ENCODE measurements at regions not wholly inside any gene's neighbourhood (a gene's known extent, or its start where the extent isn't known, plus 50 kb on each side); places are given as distances from the start of the nearest gene placed in this dataset.

DNA sequence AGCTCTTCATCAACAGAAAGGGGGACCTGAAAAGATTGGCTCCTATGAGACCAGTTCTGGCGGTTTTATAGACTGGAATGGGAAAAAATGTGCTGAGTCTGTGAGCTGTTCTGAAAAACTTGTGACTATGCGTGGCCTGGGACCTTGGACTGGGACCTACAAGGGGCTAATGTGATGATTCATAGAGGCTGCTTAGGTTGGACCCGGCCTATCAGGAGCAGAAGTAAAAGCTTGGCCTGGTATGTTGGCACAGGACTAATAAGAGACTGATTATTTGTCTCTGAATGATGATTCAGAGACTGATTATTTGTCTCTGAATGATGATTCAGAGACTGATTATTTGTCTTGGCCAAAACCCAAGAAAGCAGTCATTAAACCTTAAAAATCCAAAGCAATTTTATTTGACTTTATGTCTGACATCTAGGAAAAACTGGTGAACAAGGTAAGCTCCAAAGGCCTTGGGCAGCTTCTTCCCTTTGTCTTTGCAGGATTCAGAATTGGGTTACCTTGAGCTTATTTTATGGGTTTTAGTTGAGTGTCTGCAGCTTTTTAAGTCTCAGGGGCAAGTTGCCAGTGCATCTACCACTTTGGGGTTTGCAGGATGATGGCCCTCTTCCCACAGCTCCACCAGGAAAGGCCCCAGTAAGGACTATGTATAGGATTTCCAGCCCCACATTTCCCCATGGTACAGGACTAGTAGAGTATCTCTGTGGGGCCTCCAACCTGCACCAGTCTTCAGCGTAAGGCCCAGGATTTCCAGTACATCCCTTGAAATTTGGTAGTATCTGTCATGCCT, 390.3 kb downstream of the KDM5D start:
- TF ChIP-seq, protein P1, sequence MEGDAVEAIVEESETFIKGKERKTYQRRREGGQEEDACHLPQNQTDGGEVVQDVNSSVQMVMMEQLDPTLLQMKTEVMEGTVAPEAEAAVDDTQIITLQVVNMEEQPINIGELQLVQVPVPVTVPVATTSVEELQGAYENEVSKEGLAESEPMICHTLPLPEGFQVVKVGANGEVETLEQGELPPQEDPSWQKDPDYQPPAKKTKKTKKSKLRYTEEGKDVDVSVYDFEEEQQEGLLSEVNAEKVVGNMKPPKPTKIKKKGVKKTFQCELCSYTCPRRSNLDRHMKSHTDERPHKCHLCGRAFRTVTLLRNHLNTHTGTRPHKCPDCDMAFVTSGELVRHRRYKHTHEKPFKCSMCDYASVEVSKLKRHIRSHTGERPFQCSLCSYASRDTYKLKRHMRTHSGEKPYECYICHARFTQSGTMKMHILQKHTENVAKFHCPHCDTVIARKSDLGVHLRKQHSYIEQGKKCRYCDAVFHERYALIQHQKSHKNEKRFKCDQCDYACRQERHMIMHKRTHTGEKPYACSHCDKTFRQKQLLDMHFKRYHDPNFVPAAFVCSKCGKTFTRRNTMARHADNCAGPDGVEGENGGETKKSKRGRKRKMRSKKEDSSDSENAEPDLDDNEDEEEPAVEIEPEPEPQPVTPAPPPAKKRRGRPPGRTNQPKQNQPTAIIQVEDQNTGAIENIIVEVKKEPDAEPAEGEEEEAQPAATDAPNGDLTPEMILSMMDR (IDR thresholded peaks at IDR 0.05; ENCODE audit: low read depth, low read length) = no peak
- Histone ChIP-seq H3K4me3 (no peak overlapping the region), H3K9me3 (ENCODE audit: low read depth) (no peaks in the 10 kb centered on the region), H3K4me1 (ENCODE audit: low read depth) (no peaks in the 10 kb centered on the region), H3K27me3 (no peaks in the 10 kb centered on the region), H3K36me3 (no peaks in the 10 kb centered on the region), H3K27ac (no peak overlapping the region)
- DNase-seq (ENCODE audit: low read depth in 1 of 2, low spot score in 1 of 2) = peak in 1 of 2 donors; percentile 3

DNA sequence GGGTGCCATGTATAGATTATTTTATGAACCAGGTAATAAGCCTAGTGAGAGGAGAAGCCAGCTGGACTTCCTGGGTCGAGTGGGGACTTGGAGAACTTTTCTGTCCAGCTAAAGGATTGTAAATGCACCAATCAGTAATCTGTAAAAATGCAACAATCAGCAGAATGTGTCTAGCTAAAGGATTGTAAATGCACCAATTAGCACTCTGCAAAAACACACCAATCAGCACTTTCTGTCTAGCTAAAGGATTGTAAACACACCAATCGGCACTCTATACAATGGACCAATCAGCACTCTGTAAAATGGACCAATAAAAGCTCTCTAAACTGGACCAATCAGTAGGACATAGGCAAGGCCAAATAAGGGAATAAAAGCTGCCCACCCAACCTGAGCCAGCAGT, 392.9 kb downstream of the KDM5D start:
- no peak overlapping the region for H3K4me3 ChIP-seq
- DNase-seq (ENCODE audit: low read depth in 1 of 2, low spot score in 1 of 2) = no peak
- no peak overlapping the region for H3K27ac ChIP-seq
- H3K36me3 ChIP-seq = no peaks in the 10 kb centered on the region
- H3K27me3 ChIP-seq = no peaks in the 10 kb centered on the region
- TF ChIP-seq, protein P1 (IDR thresholded peaks at IDR 0.05; ENCODE audit: low read depth, low read length) = no peak
- no peaks in the 10 kb centered on the region for H3K9me3 ChIP-seq (ENCODE audit: low read depth)
- H3K4me1 ChIP-seq (ENCODE audit: low read depth) = no peaks in the 10 kb centered on the region

DNA sequence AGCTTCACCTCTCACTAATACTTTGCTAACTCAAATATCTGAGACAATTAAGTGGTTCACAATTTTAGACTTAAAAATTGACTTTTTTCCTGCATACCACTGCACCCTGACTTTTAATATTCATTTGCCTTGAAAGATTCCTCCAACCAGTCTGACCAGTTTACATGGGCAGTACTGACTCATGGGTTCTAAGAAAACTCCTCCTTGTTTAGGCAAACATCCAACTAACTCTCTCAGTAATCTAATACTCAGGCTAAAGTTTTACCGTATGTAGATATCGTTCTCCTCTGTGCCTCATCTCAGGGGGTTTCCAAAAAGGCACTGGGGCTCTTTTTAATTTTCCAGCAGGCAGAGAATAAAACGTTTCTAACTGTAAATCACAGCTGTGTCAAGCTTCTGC, 422.8 kb downstream of the KDM5D start:
- no peak overlapping the region for H3K27ac ChIP-seq
- H3K36me3 ChIP-seq = no peaks in the 10 kb centered on the region
- no peak for DNase-seq (ENCODE audit: low read depth in 1 of 2, low spot score in 1 of 2)
- no peak overlapping the region for H3K4me3 ChIP-seq
- no peaks in the 10 kb centered on the region for H3K4me1 ChIP-seq (ENCODE audit: low read depth)
- TF ChIP-seq, protein P1 (IDR thresholded peaks at IDR 0.05; ENCODE audit: low read depth, low read length) = no peak
- H3K27me3 ChIP-seq = no peaks in the 10 kb centered on the region
- H3K9me3 ChIP-seq (ENCODE audit: low read depth) = no peaks in the 10 kb centered on the region

DNA sequence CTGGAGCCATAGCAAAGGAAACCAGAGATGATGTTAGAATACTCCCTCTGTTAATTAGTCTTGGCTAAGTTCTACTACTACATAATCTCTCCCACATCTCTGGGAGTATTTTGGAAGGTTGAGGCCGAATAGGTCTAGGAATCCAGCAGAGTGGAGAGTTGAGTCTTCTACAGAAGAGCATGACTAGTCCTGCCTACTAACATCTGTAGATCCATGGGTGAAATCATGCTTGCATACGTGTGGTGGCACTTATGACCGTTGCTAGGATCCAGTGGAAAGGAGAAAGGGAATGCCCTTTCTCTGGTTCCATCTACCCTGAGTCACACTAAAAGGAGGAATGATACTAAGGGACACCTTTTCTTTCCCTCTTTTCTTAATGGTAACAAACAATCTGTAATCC, 425.4 kb downstream of the KDM5D start:
- Histone ChIP-seq H3K27ac (no peak overlapping the region), H3K4me3 (no peak overlapping the region), H3K27me3 (no peaks in the 10 kb centered on the region), H3K4me1 (ENCODE audit: low read depth) (no peaks in the 10 kb centered on the region), H3K36me3 (no peaks in the 10 kb centered on the region), H3K9me3 (ENCODE audit: low read depth) (no peaks in the 10 kb centered on the region)
- TF ChIP-seq, protein P1 (IDR thresholded peaks at IDR 0.05; ENCODE audit: low read depth, low read length) = no peak
- DNase-seq (ENCODE audit: low read depth in 1 of 2, low spot score in 1 of 2) = no peak

DNA sequence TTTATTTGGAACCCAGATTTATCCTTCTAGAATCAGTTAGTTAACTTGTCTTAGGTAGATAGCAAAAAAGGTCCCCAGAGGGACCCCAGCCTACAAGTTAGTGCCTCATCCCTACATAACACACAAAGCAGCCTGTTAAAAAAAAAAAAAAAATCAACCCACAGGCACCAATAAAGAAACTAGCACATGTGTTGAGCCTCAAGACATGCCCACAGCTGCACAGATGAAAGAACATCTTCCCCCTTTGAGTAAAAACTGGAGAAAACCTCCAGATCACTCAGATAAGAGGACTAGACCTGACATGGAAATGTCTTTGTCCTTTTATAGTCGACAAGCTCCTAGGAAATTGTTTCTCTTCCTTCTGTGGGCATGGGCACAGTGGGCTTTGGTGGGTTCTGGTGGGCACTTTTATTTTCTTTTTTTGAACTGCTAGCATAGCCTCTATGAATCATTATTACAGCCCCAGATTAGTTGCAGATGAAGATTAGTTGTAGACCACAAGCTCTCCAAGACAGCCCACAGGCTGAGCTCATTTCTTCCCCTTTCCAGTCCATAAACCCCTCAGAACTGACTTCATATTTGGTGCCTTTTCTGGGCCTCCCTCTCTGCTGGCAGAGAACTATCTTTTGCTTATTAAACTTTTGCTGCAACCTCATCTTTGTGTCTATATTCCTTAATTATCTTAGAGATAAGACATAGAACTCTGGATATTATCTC, 427.1 kb downstream of the KDM5D start:
- Histone ChIP-seq H3K36me3 (no peaks in the 10 kb centered on the region), H3K9me3 (ENCODE audit: low read depth) (no peaks in the 10 kb centered on the region), H3K27me3 (no peaks in the 10 kb centered on the region), H3K4me3 (no peak overlapping the region), H3K27ac (no peak overlapping the region), H3K4me1 (ENCODE audit: low read depth) (no peaks in the 10 kb centered on the region)
- TF ChIP-seq, protein P1 (IDR thresholded peaks at IDR 0.05; ENCODE audit: low read depth, low read length) = no peak
- DNase-seq (ENCODE audit: low read depth in 1 of 2, low spot score in 1 of 2) = no peak
